WTC11 (cell line): ENCODE measurements at regions not wholly inside any gene's neighbourhood (a gene's known extent, or its start where the extent isn't known, plus 50 kb on each side); places are given as distances from the start of the nearest gene placed in this dataset.

ENCODE experiments used
- ATAC-seq: fragments of 200-7000 bp; cut with Tn5 transposase; 2 replicates; pipeline ENCODE4 v1.10.0; 2021; ENCODE audit warnings: mild to moderate bottlenecking, moderate library complexity
- CTCF ChIA-PET: fragments of 300-600 bp; sonication (Branson Sonifier 250); formaldehyde crosslinking; loops from one replicate; lab custom pipeline; 2021; ENCODE audit warnings: antibody characterized with exemption; lab: Charles Lee
- POLR2A ChIA-PET: fragments of 350-600 bp; sonication (Branson Sonifier 250); formaldehyde crosslinking; loops from one replicate; lab custom pipeline; 2021; ENCODE audit warnings: antibody characterized with exemption; lab: Charles Lee
- DNase-seq: peaks from one replicate; pipeline ENCODE4 v3.0.0; 2021; ENCODE audit warnings: low spot score
- H3K27ac Mint-ChIP-seq: 2 replicates; pipeline ENCODE4 v1.8.0; 2021; ENCODE audit warnings: mixed read lengths
- H3K27me3 Mint-ChIP-seq: 2 replicates; pipeline ENCODE4 v1.8.0; 2021; ENCODE audit warnings: low read depth, mild to moderate bottlenecking, moderate library complexity, mixed read lengths
- H3K36me3 Mint-ChIP-seq: 2 replicates; pipeline ENCODE4 v1.8.0; 2021; ENCODE audit warnings: mixed read lengths
- H3K4me1 Mint-ChIP-seq: 2 replicates; pipeline ENCODE4 v1.8.0; 2022; ENCODE audit warnings: mixed read lengths
- H3K4me3 Mint-ChIP-seq: 2 replicates; pipeline ENCODE4 v1.8.0; 2021; ENCODE audit warnings: mild to moderate bottlenecking, moderate library complexity, mixed read lengths
- H3K9me3 Mint-ChIP-seq: 2 replicates; pipeline ENCODE4 v1.8.0; 2021; ENCODE audit warnings: mixed read lengths
- ATF1 ChIP-seq: sonication (generic); formaldehyde crosslinking; IDR thresholded peaks from 2 replicates; pipeline ENCODE4 v1.8.1; 2023; ENCODE audit warnings: mild to moderate bottlenecking, moderate library complexity, missing genetic modification reagents
- ELF4 ChIP-seq: sonication (generic); formaldehyde crosslinking; IDR thresholded peaks from 2 replicates; pipeline ENCODE4 v1.8.1; 2022; ENCODE audit warnings: low read depth, mild to moderate bottlenecking, moderate library complexity, missing genetic modification reagents
- FOXJ3 ChIP-seq: sonication (generic); formaldehyde crosslinking; IDR thresholded peaks from 2 replicates; pipeline ENCODE4 v1.9.0; 2021; ENCODE audit warnings: missing genetic modification reagents, mild to moderate bottlenecking, borderline replicate concordance
- FOXK1 ChIP-seq: sonication (generic); formaldehyde crosslinking; IDR thresholded peaks from 2 replicates; pipeline ENCODE4 v1.8.0; 2022; ENCODE audit warnings: mild to moderate bottlenecking, moderate library complexity, missing genetic modification reagents
- GRHL2 ChIP-seq: fragments of 250-450 bp; sonication (Bioruptor Pico); IDR thresholded peaks from 2 replicates; pipeline ENCODE4 v1.8.0; 2022; ENCODE audit warnings: mild to moderate bottlenecking, moderate library complexity; ENCODE audit not compliant: insufficient replicate concordance, severe bottlenecking
- IRF2 ChIP-seq: sonication (generic); formaldehyde crosslinking; IDR thresholded peaks from 2 replicates; pipeline ENCODE4 v1.8.0; 2022; ENCODE audit warnings: low read depth, missing genetic modification reagents, borderline replicate concordance
- KAT7 ChIP-seq: sonication (generic); formaldehyde crosslinking; IDR thresholded peaks from 2 replicates; pipeline ENCODE4 v1.8.1; 2023; ENCODE audit warnings: missing genetic modification reagents, mild to moderate bottlenecking, borderline replicate concordance
- MXD4 ChIP-seq: fragments of 250-450 bp; sonication (Bioruptor Pico); IDR thresholded peaks from 2 replicates; pipeline ENCODE4 v1.8.0; 2021; ENCODE audit warnings: mild to moderate bottlenecking, moderate library complexity, borderline replicate concordance
- PRRX2 ChIP-seq: fragments of 250-450 bp; sonication (Bioruptor Pico); IDR thresholded peaks from 2 replicates; pipeline ENCODE4 v1.8.0; 2021; ENCODE audit warnings: mild to moderate bottlenecking
- ZNF121 ChIP-seq: sonication (generic); formaldehyde crosslinking; IDR thresholded peaks from 2 replicates; pipeline ENCODE4 v1.8.0; 2023; ENCODE audit warnings: missing genetic modification reagents
- ZNF232 ChIP-seq: sonication (generic); formaldehyde crosslinking; IDR thresholded peaks from 2 replicates; pipeline ENCODE4 v1.8.0; 2022; ENCODE audit warnings: mild to moderate bottlenecking, missing genetic modification reagents
- ZNF423 ChIP-seq: fragments of 250-450 bp; sonication (Bioruptor Pico); IDR thresholded peaks from 2 replicates; pipeline ENCODE4 v2.1.2; 2022; ENCODE audit warnings: mild to moderate bottlenecking, moderate library complexity
- TF ChIP-seq, protein P1 (sequence below): sonication (generic); formaldehyde crosslinking; IDR thresholded peaks from 2 replicates; pipeline ENCODE4 v1.8.1; 2023; ENCODE audit warnings: mild to moderate bottlenecking, missing genetic modification reagents, moderate library complexity
- TF ChIP-seq, protein P2 (sequence below): sonication (generic); formaldehyde crosslinking; IDR thresholded peaks from 2 replicates; pipeline ENCODE4 v1.8.1; 2023; ENCODE audit warnings: mild to moderate bottlenecking, moderate library complexity, missing genetic modification reagents
- TF ChIP-seq, protein P3 (sequence below): sonication (generic); formaldehyde crosslinking; IDR thresholded peaks from 2 replicates; pipeline ENCODE4 v1.8.0; 2022; ENCODE audit warnings: mild to moderate bottlenecking, missing genetic modification reagents
- TF ChIP-seq, protein P4 (sequence below): fragments of 250-450 bp; sonication (Bioruptor Pico); IDR thresholded peaks from 2 replicates; pipeline ENCODE4 v1.9.0; 2021; ENCODE audit warnings: mild to moderate bottlenecking, borderline replicate concordance
- TF ChIP-seq, protein P5 (sequence below): sonication (generic); formaldehyde crosslinking; IDR thresholded peaks from 2 replicates; pipeline ENCODE4 v1.8.1; 2022; ENCODE audit warnings: mild to moderate bottlenecking, missing genetic modification reagents, moderate library complexity, borderline replicate concordance

DNA sequence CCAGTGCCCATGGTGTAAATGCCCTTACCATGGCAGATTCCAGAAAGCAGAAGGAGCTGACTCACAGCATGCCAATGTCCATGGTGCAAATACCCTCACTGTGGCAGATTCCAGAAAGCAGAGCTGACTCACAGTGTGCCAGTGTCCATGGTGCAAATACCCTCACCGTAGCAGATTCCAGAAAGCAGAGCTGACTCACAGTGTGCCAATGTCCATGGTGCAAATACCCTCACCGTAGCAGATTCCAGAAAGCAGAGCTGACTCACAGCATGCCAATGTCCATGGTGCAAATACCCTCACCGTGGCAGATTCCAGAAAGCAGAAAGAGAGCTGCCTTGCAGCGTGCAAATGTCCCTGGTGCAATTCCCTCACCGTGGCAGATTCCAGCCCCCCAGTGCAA lies 163.8 kb upstream of the SOX1 start:
- no peak overlapping the region for H3K4me3 Mint-ChIP-seq
- H3K27me3 Mint-ChIP-seq, result peaks cover 4% of the 10 kb centered on the region
- ATAC-seq (no peak), DNase-seq (no peak)
- H3K36me3 Mint-ChIP-seq, result no peaks in the 10 kb centered on the region
- TF ChIP-seq ZNF423 (CRISPR knock-in tag) (no peak), ZNF232 (CRISPR knock-in tag) (no peak), GRHL2 (no peak)
- POLR2A ChIA-PET, result no interaction called here
- peaks cover 3% of the 10 kb centered on the region; the same call in 1 of the 2 replicates for H3K9me3 Mint-ChIP-seq
- no peak overlapping the region for H3K27ac Mint-ChIP-seq
- CTCF ChIA-PET, result no interaction called here
- H3K4me1 Mint-ChIP-seq, result peaks cover 11% of the 10 kb centered on the region

DNA sequence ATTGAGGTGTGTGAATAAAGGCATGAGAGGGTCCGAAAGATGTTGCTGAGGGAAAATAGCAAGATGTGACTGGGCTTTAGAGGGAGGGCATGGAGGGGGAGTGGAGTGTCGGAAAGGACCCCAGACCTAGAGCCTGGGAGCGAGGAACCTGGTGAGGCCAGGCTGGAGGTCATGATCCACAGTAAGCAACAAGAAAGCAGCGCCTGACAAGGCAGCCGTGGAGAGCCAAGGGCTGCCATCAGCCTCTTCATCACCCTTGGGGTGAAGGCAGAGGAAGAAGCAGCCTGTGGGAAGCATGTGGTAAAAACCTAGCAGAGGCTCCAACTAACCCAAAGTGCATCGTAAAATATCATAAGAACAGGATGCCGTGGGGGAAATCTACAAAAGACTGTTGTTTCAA lies 162.8 kb upstream of the SOX1 start:
- DNase-seq, result peak; percentile 5

More for the DNA sequence above, 162.8 kb upstream of the SOX1 start:
- peaks cover 4% of the 10 kb centered on the region for H3K27me3 Mint-ChIP-seq
- H3K36me3 Mint-ChIP-seq, result no peaks in the 10 kb centered on the region
- TF ChIP-seq MXD4 (CRISPR knock-in tag), result no peak
- TF ChIP-seq KAT7 (CRISPR knock-in tag), result no peak
- TF ChIP-seq ELF4 (CRISPR knock-in tag), result no peak
- no peak for TF ChIP-seq ZNF121 (CRISPR knock-in tag)
- TF ChIP-seq FOXK1 (CRISPR knock-in tag), result no peak
- TF ChIP-seq, protein P1, sequence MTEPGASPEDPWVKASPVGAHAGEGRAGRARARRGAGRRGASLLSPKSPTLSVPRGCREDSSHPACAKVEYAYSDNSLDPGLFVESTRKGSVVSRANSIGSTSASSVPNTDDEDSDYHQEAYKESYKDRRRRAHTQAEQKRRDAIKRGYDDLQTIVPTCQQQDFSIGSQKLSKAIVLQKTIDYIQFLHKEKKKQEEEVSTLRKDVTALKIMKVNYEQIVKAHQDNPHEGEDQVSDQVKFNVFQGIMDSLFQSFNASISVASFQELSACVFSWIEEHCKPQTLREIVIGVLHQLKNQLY, result no peak
- TF ChIP-seq, protein P2, sequence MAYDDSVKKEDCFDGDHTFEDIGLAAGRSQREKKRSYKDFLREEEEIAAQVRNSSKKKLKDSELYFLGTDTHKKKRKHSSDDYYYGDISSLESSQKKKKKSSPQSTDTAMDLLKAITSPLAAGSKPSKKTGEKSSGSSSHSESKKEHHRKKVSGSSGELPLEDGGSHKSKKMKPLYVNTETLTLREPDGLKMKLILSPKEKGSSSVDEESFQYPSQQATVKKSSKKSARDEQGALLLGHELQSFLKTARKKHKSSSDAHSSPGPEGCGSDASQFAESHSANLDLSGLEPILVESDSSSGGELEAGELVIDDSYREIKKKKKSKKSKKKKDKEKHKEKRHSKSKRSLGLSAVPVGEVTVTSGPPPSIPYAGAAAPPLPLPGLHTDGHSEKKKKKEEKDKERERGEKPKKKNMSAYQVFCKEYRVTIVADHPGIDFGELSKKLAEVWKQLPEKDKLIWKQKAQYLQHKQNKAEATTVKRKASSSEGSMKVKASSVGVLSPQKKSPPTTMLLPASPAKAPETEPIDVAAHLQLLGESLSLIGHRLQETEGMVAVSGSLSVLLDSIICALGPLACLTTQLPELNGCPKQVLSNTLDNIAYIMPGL, result no peak
- no peak for TF ChIP-seq PRRX2 (CRISPR knock-in tag)
- TF ChIP-seq ATF1 (CRISPR knock-in tag), result no peak
- TF ChIP-seq, protein P3, sequence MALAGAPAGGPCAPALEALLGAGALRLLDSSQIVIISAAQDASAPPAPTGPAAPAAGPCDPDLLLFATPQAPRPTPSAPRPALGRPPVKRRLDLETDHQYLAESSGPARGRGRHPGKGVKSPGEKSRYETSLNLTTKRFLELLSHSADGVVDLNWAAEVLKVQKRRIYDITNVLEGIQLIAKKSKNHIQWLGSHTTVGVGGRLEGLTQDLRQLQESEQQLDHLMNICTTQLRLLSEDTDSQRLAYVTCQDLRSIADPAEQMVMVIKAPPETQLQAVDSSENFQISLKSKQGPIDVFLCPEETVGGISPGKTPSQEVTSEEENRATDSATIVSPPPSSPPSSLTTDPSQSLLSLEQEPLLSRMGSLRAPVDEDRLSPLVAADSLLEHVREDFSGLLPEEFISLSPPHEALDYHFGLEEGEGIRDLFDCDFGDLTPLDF, result no peak
- no peak for TF ChIP-seq IRF2 (CRISPR knock-in tag)
- TF ChIP-seq, protein P4, sequence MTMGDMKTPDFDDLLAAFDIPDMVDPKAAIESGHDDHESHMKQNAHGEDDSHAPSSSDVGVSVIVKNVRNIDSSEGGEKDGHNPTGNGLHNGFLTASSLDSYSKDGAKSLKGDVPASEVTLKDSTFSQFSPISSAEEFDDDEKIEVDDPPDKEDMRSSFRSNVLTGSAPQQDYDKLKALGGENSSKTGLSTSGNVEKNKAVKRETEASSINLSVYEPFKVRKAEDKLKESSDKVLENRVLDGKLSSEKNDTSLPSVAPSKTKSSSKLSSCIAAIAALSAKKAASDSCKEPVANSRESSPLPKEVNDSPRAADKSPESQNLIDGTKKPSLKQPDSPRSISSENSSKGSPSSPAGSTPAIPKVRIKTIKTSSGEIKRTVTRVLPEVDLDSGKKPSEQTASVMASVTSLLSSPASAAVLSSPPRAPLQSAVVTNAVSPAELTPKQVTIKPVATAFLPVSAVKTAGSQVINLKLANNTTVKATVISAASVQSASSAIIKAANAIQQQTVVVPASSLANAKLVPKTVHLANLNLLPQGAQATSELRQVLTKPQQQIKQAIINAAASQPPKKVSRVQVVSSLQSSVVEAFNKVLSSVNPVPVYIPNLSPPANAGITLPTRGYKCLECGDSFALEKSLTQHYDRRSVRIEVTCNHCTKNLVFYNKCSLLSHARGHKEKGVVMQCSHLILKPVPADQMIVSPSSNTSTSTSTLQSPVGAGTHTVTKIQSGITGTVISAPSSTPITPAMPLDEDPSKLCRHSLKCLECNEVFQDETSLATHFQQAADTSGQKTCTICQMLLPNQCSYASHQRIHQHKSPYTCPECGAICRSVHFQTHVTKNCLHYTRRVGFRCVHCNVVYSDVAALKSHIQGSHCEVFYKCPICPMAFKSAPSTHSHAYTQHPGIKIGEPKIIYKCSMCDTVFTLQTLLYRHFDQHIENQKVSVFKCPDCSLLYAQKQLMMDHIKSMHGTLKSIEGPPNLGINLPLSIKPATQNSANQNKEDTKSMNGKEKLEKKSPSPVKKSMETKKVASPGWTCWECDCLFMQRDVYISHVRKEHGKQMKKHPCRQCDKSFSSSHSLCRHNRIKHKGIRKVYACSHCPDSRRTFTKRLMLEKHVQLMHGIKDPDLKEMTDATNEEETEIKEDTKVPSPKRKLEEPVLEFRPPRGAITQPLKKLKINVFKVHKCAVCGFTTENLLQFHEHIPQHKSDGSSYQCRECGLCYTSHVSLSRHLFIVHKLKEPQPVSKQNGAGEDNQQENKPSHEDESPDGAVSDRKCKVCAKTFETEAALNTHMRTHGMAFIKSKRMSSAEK (CRISPR knock-in tag), result no peak
- TF ChIP-seq, protein P5, sequence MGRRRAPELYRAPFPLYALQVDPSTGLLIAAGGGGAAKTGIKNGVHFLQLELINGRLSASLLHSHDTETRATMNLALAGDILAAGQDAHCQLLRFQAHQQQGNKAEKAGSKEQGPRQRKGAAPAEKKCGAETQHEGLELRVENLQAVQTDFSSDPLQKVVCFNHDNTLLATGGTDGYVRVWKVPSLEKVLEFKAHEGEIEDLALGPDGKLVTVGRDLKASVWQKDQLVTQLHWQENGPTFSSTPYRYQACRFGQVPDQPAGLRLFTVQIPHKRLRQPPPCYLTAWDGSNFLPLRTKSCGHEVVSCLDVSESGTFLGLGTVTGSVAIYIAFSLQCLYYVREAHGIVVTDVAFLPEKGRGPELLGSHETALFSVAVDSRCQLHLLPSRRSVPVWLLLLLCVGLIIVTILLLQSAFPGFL (CRISPR knock-in tag), result no peak
- TF ChIP-seq ZNF232 (CRISPR knock-in tag), result no peak
- TF ChIP-seq FOXJ3 (CRISPR knock-in tag), result no peak
- CTCF ChIA-PET, result no interaction called here
- no peak overlapping the region for H3K27ac Mint-ChIP-seq
- no peak for ATAC-seq
- peaks cover 11% of the 10 kb centered on the region for H3K4me1 Mint-ChIP-seq
- POLR2A ChIA-PET, result no interaction called here
- H3K4me3 Mint-ChIP-seq, result no peak overlapping the region
- H3K9me3 Mint-ChIP-seq, result peaks cover 3% of the 10 kb centered on the region; the same call in 1 of the 2 replicates
